Right renal pelvis (tissue), 4 donors: ENCODE measurements at regions not wholly inside any gene's neighbourhood (a gene's known extent, or its start where the extent isn't known, plus 50 kb on each side); places are given as distances from the start of the nearest gene placed in this dataset.

Experiments
- DNase-seq, 4 donors: peaks; one replicate each; pipeline ENCODE4 v3.0.0-alpha.2; 2013; ENCODE audit warnings: low read depth in 4 of 4, low spot score in 3 of 4, missing footprints in 1 of 4

DNA sequence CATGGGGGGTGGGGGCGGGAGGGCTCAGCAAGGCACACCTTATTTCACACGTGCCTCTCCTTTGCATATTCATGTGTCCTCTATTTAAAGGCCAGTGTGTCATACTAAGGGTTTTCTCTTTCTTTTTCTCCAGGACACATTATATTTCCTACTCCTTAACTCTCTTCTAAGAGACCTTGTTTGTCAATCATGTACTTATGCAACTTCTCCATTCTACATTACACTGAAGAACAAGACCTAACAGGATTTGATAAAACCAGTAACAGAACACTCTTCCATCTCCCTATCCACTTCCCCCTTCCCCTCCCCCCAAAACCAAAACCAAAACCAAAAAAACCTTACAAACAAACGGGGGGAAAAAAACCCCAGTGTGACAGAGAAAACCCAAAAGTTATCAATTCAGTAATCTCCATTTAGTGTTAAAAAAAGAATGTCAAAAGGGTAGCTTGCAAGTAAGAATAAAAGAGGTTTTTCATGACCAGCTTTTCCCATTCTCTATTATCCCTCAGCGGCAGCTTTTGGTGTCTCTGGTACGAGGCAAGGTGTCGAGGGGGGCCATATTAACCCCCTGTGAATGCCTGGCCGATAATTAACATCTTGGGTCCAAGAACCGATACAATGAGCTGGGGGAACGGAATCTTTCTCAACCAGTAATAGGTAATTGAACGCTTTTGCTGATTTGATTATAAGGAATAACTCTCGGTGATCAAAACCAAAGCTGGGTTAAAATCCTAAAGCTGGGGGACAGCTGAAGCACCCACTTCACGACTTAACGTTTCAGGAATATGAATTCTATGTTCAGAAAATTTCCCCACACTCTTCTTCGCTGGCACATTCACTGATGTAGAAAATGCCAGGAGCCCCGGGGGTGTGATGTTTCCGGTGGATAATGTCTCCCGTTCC is 191.0 kb upstream of the TCF4 start:
- DNase-seq = no peak

DNA sequence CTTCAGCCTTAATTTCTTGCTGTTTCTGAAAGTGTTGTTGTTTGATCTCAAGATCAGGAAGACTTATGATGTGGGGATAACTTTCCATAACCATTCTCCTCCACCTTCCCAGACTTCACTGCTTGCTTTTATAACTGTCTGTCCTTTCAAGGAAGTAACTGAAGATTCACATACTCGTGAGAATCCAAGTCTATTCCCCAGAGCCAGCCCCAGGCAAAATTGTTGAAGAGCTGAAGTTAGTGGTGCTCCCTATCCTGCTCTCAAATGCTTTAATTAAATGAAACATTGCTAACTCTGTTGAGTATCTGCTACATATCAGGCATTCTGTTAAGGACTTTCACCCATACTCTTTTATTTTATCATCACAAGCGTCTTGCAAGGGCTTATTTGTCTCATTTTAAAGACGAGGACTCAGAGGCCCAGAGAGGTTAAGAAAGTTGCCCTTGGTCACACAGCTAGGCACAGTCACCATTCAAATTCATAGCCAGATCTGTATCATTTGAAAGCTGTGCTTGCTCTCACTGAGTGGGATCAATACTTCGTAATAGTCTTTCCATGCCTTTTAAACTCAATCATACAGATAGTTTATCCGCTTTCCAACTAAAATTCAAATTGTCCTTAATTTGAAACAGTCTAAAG is 189.8 kb upstream of the TCF4 start:
- DNase-seq = no peak

DNA sequence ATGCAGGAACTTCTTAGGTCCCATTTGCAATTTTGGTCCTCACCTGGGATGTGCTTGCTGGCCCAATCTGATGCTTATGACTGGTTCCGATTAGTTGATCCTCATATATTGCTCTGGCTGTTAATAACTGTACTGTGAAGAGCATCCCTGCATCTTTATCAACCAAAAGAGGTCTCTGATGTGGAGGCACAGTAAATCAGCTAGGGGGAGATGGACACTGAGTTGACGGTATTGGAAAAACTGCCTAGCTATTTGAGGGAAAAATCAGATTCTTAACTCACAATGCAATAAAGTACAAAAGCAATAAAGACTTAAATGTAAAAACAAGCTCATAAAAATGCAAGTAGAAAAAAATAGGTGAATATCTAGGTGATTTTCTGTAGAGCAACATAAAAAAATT is 188.0 kb upstream of the TCF4 start:
- DNase-seq = no peak

DNA sequence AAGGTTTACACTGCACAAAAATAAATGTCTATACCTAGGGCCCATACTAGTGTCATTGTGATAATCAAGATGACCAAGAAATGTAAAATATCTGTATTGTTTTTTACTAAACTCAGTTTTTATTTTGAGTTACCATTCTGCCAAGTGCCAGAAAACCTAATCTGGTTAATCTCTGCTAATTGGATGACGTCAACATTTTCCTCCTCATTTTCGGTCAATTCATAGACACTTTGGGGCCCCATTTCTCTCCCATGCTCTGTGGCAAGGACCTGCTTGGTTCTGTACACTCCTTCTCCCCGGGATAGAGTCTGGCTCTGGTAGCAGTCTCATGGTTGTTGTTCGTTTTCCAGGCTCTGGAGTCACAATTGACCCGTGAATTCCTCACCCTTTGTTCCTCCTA is 186.5 kb upstream of the TCF4 start:
- no peak for DNase-seq

DNA sequence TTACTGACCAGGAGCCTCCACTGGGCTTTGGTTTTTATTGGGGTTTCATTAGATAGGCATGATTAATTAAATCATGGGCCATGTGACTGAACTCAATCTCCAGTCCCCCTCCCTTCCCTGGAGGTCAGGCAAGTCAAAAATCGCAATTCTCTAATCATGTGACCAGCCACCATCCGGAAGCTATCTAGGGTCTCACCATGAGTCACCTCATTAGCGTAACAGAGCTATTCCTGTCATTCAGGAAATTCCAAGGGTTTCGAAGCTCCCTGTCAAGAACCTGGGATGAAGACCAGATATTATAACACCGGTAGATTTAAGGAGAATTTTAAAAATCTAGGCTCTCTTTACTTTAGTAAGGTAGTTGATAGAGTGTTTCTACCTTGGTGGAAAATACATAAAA is 180.3 kb upstream of the TCF4 start:
- DNase-seq = no peak

DNA sequence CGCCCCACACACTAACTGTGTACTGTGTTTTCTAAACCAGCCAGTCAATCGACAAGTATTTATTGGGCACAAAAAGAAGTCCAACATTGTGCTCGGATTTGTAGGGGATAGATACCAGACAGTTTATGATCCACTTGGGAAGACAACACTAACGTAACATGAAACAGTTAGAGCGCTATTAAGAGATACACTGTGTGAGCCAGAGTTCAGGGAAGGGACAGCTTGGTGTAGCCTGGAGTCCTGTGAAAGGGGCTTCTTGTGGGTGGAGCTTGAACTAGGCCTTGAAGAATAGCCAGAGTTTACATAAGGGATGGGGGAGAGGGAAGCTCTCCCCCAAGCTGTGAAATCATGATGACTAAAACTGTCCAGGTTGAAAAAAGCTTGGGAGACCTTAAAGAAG is 176.4 kb upstream of the TCF4 start:
- DNase-seq = no peak

DNA sequence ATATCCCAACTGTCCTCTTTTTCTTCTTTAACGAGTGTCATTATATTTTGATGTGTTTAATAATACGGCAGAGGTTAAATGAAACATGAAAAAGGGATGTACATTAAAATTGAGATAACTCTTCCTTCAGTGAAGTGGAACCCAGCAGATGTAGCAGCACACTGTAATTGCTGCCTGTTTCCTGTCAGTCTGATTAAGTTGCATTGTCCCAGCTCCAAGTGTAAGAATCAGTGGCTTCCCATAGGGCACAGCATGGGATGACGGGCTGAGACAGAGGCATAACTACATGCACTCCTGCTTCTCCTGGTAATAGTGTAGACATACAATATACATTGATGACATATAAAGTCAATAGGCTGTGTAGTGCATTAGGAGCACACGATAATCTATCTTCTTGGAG is 175.8 kb upstream of the TCF4 start:
- DNase-seq = no peak

DNA sequence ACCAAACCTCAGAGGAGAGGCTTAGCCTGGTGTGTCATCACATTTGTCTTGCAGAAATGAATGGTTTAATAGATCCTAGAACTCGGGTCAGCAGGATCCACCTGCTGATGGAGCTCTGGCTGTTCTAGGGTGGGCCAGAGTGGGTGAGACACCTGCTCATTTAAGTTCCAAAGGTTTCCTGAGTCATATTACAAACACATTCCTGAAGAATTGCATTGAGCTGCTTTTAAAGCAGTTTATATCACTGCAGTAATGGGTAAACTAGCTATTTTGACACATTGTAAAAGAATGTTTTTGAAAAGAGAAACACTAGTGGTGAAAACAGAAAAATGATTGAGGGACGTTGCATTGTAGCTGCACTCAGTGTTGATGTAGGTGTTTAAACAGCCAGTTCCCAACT is 175.3 kb upstream of the TCF4 start:
- DNase-seq = no peak

DNA sequence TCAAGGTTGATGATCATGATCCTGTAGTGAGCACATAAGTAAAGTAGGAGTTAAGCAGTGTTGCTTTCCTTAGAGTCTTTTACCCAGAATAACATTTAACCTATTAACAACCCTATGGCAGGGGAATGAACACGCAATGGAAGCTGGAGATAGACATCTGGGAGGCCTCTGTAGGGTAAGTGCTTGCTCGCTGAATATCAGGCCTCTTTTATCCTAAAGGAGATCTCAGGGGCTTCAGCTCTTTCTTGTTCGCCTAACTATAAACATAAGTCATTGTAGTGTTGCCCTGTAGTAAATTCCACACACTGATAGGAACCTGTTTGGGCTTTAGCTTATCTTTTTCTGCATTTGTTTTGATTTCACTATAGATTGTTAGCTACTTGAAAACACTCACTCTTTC is 174.4 kb upstream of the TCF4 start:
- DNase-seq = no peak

DNA sequence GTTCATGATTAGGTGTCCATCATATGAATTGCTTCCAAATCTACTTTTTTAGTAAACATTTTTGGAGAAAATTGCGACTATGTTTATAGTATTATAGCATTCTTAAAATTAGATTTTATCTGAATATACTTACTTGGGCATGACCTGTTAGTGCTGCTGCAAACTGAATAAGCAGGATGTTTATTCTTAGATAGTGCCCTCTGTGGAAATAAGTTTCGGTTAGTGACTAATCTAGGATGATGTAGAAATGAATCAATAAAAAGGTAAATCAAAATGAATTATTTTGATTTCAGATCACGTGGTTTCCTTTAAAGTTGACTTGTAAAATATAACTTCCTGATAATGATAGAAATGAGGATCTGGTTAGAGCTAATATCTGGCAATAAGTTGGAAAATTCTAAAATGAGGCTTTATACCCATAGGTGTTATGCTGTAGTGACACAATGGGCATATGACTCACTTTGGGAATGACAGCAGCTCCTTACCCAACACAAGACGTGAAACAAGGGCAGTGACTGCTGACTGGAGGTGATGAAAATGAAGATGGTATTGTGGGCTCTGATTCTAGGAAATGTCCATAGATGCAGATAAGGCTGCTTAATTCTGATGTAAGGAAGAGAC is 165.8 kb upstream of the TCF4 start:
- no peak for DNase-seq

DNA sequence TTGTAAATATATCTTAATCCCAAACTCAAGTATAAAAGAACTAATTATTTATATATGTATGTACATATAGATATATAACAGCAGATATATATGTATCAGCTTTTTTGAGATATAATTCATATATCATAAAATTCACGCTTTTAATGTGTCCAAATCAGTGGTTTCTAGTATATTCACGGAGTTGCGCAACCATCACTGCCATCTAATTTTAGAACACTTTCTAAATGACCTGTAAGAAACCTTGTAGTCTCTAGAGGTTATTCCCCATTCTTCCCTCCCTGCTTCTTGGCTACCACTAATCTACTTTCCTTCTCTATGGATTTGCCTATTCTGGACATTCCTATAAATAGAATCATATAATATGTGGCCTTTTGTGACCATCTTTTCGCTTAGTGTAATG is 163.5 kb upstream of the TCF4 start:
- no peak for DNase-seq

DNA sequence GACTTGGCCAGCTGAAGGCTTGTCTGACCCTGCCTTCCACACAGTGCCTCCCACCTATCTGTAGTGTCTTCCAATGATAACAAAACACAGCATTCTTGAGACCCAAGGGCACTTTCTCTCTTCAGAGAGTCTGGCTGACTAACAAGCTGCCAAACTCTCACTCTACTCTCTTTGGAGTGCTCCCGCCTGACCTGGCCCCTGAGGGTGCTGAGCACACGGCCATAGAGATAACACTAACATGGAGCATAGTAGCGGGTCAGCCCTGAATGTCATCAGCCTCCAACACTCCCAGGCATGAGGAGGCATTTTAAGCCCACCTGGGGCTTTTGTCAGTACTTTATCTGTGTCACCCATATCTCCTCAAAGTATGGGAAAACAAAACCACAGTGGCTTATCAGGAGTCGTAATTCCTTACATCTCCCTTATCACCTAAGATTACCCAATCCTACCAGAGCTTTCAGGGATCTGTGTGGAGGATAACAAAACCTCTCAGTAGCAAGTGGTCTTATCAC is 160.3 kb upstream of the TCF4 start:
- no peak for DNase-seq

DNA sequence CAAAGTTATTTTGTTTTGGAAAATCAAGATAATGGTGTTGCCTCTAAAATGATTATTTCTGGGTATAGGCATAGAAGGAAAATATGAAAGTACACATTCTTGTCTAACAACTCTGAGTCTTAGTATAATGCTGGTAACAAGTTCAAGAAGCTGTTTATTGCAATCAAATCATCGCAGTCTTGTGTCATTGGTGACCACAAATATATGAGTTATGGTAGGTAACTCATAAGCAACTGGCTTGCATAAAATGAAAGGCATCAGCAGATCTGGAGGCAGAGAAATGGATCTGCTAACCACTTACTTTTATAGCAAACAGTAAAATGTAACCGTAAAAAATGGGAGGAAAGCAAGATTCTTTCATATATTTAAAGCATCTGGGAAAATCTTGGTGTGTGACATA is 156.2 kb upstream of the TCF4 start:
- no peak for DNase-seq

DNA sequence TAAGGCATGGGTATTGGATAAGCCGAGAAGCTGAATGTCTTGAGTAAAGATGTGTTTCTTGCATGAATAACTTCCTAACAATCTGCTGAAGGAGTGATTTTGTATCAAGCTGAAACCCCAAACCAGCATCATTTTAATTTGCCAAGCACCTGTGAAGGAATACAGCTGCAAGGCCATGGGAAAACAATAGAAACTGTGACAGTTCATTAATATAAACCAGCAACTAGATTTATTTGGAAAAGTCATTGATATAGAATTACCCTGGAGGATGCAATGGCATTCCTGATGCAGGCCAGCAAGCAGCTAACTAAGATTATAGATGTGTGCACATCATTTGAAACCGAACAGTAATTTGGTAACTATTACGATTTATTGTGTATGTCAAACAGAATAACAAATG is 155.7 kb upstream of the TCF4 start:
- no peak for DNase-seq

DNA sequence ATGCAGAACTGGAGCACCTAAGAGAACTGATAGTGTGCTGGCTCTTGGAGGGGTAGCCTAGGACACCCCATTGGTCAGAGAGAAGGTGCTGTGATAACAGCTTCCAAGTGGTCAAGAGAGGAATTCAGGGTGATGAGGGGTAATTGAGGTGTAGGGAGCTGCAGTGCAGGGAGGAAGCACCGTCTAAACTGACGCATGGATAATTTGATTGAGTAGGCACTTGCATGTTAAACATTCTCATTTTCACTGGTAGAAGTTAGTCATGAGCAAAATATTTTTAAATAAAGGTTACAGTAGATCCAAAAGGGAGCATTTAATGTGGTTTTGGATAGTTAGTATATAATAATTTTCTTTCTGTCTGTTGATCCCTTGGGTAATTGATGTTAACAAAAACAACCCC is 155.1 kb upstream of the TCF4 start:
- DNase-seq = no peak

DNA sequence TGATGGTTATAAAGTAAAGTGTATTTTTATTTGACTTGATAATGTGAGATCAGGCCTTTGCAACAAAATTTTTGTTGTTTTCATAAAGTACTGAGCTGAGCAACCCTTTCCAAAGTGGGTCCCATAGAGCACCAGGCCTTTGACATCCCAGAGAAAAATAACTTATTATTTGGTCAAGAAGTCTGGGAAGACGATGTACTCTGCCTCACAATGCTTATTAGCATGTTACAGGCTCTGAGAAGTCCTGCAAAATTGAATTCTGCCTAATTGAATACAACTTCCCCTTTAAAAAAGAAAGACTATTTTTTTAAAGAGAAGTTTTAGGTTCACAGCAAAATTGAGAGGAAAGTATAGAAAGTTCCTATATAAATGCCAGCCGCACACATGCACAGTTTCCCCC is 151.5 kb upstream of the TCF4 start:
- no peak for DNase-seq

DNA sequence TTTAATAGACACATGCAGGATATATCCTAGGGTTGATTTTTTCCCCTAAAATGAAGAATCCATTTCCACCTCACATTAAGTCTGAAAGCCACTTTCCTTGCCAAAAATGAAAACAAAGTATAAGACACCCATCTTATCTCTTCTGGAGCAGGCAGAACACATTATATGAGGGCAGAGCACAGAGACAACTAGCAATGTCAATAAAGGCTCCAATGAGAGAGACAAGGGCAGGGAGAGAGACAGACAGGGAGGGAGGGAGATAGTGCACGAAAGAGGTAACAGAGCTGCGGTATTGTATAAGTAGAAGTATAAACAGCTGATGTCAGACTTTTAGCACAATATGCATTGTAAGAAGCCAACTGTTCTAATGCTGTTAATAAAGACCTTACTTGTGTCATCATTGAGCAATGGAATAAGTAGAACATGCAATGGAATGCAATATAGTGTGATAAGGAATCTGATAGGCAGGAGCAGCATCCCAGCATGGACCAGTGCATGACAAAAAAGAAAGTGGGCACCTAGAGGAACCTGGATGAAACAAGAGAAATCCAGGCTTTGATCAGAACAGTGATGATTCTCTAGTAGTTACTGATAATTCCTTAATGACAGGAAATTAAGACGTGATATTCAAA is 150.6 kb upstream of the TCF4 start:
- no peak for DNase-seq

DNA sequence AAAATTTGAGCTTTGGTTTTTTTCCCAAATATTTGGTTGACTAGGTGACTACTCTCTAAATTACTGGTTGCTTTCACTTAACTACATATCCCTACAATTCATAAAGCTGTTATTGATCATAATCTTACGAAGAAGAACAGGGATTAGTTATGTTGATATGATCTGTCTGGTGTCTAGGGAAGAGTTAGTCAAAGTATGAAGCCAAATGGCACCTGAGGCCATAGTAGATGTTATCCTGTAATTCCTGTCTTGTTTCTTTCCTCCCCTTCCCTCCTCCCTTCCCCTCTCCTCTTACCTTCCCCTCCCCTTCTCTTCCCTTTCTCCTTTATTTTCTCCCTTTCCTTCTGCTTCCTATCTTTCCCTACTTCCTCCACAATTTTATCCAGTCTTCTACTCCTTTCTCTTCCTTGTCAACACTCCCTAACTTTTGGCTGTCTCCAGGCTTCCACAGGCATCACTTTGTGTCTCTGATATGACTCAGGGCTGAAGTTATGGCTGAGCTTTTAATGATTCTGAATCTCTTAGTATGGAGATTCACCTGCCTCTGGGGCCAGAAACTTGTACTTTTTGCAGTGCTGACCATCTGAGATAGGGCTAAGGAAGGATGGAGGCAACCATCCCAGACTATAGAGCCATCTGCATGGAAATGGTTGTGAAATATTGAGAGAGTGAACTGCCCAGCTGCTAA is 149.9 kb upstream of the TCF4 start:
- DNase-seq = no peak

DNA sequence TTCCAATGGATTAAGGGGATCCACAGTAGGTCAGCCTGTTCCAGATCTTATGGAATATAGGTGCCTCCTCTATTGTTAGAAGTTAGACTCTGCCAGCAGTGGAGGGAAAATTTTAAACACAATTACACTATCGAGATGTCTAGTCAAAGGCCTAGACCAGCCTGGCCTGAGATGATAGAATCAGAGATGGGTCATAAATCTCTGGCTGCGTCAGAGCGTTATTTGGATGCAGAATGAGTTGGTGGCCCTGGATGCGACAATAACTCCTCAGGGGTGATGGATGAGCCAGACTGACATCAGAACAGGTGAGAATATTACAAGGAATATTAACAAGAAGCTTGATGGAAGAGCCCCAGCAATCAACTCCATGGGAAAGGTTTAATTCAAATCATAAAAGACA is 149.3 kb upstream of the TCF4 start:
- no peak for DNase-seq

DNA sequence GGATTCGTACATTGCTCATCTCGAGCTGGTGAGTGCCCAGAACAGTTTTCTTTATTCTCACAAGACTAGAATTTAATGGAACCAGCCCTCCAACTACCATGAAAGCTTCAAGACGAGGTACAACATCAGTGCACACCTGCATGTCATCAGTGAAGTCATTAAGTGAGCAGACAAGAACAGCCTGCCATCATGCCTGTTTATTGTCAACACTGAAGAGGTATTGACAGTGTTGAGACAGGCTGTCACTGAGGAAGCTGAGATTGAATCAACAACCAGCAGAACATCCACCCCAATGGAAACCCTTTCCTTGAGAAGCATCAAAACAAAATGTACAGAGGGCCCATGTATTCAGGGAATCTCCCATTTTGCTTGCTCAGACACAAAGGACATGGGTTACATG is 148.0 kb upstream of the TCF4 start:
- no peak for DNase-seq
